Tibial artery (tissue), 4 donors: ENCODE measurements at regions not wholly inside any gene's neighbourhood (a gene's known extent, or its start where the extent isn't known, plus 50 kb on each side); places are given as distances from the start of the nearest gene placed in this dataset.
"Not testable (repeated sequence)": the region's sequence is repeated elsewhere in the genome, so short reads cannot be mapped to it uniquely, and the experiment has no call there.

ENCODE experiments used
- DNase-seq, 2 donors: peaks; one replicate each; pipeline ENCODE4 v3.0.0-alpha.2; 2019
- H3K27ac ChIP-seq, 2 donors: fragments of 200-600 bp; sonication (generic) in 1 of 2; 1 replicate in 1 of 2; 2 replicates in 1 of 2; pipeline ENCODE4 v1.5.1; 2018 to 2019; ENCODE audit warnings: mild to moderate bottlenecking in 1 of 2
- H3K27me3 ChIP-seq, 2 donors: fragments of 200-600 bp; sonication (generic) in 1 of 2; one replicate each; pipeline versions ENCODE4 v1.5.1 to v1.6.0; 2016 to 2019
- H3K36me3 ChIP-seq, 3 donors: fragments of 200-600 bp; sonication (generic) in 2 of 3; one replicate each; pipeline ENCODE4 v1.5.1; 2016 to 2019; ENCODE audit warnings: mild to moderate bottlenecking in 2 of 3
- H3K4me1 ChIP-seq, 4 donors: fragments of 200-600 bp; sonication (generic) in 2 of 4; 1 replicate in 3 of 4; 2 replicates in 1 of 4; pipeline ENCODE4 v1.5.1; 2016 to 2019
- H3K4me3 ChIP-seq, 2 donors: fragments of 200-600 bp; sonication (generic) in 1 of 2; 1 replicate in 1 of 2; 2 replicates in 1 of 2; pipeline ENCODE4 v1.5.1; 2018 to 2019; ENCODE audit warnings: mild to moderate bottlenecking in 2 of 2
- H3K9me3 ChIP-seq, 3 donors: fragments of 200-600 bp; sonication (generic) in 1 of 3; one replicate each; pipeline ENCODE4 v1.5.1; 2016 to 2019
- intact Hi-C: fragments of 100-400 bp; cut with DNase I; formaldehyde crosslinking; loops from one replicate; pipeline ENCODE4 v1.15.0; 2023; ENCODE audit warnings: low total_unique reads
- TF ChIP-seq, protein P1 (sequence below), 2 experiments: fragments of 200-600 bp in 1 of 2; fragments of 450-650 bp in 1 of 2; IDR thresholded peaks; one replicate each; pipeline ENCODE4 v1.5.1; 2017 to 2019; ENCODE audit warnings: antibody characterized with exemption in 2 of 2, mild to moderate bottlenecking in 1 of 2, moderate library complexity in 1 of 2

- H3K9me3 ChIP-seq, H3K27ac ChIP-seq, H3K4me3 ChIP-seq, DNase-seq, H3K4me1 ChIP-seq, H3K27me3 ChIP-seq, intact Hi-C loops, H3K36me3 ChIP-seq: not testable (repeated sequence)
Observed at GRCh38 chr1:117314951-117315350, 52.3 kb upstream of the MAN1A2 start.

GRCh38 chr1:117313555-117313954 lies 53.7 kb upstream of the MAN1A2 start:
- H3K4me3 ChIP-seq = no peak overlapping the region
- H3K27me3 ChIP-seq = no peaks in the 10 kb centered on the region
- no peaks in the 10 kb centered on the region for H3K36me3 ChIP-seq
- H3K9me3 ChIP-seq = no peaks in the 10 kb centered on the region
- peaks cover 0 to 5% (median 0%) of the 10 kb centered on the region in 4 donors for H3K4me1 ChIP-seq
- TF ChIP-seq, protein P1, sequence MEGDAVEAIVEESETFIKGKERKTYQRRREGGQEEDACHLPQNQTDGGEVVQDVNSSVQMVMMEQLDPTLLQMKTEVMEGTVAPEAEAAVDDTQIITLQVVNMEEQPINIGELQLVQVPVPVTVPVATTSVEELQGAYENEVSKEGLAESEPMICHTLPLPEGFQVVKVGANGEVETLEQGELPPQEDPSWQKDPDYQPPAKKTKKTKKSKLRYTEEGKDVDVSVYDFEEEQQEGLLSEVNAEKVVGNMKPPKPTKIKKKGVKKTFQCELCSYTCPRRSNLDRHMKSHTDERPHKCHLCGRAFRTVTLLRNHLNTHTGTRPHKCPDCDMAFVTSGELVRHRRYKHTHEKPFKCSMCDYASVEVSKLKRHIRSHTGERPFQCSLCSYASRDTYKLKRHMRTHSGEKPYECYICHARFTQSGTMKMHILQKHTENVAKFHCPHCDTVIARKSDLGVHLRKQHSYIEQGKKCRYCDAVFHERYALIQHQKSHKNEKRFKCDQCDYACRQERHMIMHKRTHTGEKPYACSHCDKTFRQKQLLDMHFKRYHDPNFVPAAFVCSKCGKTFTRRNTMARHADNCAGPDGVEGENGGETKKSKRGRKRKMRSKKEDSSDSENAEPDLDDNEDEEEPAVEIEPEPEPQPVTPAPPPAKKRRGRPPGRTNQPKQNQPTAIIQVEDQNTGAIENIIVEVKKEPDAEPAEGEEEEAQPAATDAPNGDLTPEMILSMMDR (IDR thresholded peaks at IDR 0.05) = no peak
- H3K27ac ChIP-seq = no peak overlapping the region
- DNase-seq = no peak
- intact Hi-C loops = no loop called here

- Histone ChIP-seq H3K27me3 (no peaks in the 10 kb centered on the region), H3K36me3 (no peaks in the 10 kb centered on the region), H3K4me3 (no peak overlapping the region), H3K4me1 (no peaks in the 10 kb centered on the region), H3K9me3 (no peaks in the 10 kb centered on the region), H3K27ac (no peak overlapping the region)
- TF ChIP-seq, protein P1 (IDR thresholded peaks at IDR 0.05) = peak; percentile 20 to 28
- DNase-seq = no peak
- intact Hi-C loops = no loop called here
Observed at GRCh38 chr1:117312453-117313138, 54.7 kb upstream of the MAN1A2 start.

DNA sequence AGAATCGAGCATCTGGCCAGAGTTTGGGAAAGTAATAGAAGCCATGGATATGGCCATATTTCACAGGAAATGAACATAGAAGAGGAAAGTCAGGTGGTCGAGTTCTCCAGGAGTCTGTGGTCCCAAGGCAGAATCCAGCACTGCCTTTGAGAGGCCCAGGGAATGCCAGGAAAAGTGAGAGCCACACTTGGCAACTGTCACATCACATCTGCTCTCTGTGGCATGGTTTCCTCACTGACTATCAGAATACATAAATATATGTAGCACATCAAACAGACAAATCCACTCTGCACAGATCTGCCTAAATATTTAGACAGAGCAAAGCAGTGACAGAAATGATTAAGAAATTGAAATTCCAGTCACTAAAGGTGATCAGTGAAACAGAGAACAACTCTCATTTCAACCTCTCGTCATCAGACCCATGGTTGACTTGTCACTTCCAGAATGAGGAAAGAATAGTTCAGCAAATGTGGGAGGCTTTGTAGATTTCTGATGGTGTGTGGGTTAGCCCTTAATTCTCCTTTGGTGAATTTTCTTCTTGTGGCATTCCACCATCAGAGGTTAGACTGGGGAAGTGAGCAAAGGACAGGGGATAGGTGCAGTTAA lies 58.8 kb upstream of the MAN1A2 start:
- no peaks in the 10 kb centered on the region for H3K36me3 ChIP-seq
- no peak overlapping the region for H3K27ac ChIP-seq
- DNase-seq = no peak
- intact Hi-C loops = loop anchor here (5.0 kb wide), 1 partner anchor 51 kb away; no protein-coding TSS in a partner anchor
- no peaks in the 10 kb centered on the region for H3K27me3 ChIP-seq
- no peak overlapping the region for H3K4me3 ChIP-seq
- H3K9me3 ChIP-seq = no peaks in the 10 kb centered on the region
- H3K4me1 ChIP-seq = no peaks in the 10 kb centered on the region
- TF ChIP-seq, protein P1 (IDR thresholded peaks at IDR 0.05) = no peak

- DNase-seq = no peak
- TF ChIP-seq, protein P1 (IDR thresholded peaks at IDR 0.05) = no peak
- intact Hi-C loops = no loop called here
Observed at GRCh38 chr1:117301901-117302300, 65.3 kb upstream of the MAN1A2 start.

DNA sequence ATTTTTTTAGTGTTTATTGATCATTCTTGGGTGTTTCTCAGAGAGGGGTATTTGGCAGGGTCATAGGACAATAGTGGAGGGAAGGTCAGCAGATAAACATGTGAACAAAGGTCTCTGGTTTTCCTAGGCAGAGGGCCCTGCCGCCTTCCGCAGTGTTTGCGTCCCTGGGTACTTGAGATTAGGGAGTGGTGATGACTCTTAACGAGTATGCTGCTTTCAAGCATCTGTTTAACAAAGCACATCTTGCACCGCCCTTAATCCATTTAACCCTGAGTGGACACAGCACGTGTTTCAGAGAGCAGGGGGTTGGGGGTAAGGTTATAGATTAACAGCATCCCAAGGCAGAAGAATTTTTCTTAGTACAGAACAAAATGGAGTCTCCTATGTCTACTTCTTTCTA lies 67.1 kb upstream of the MAN1A2 start:
- H3K4me1 ChIP-seq, DNase-seq, H3K36me3 ChIP-seq, H3K4me3 ChIP-seq, intact Hi-C loops, H3K27ac ChIP-seq, H3K27me3 ChIP-seq, H3K9me3 ChIP-seq: not testable (repeated sequence)

More at GRCh38 chr1:117301901-117302300, 65.3 kb upstream of the MAN1A2 start:
- no peak overlapping the region for H3K4me3 ChIP-seq
- no peak overlapping the region for H3K27ac ChIP-seq
- H3K36me3 ChIP-seq = no peaks in the 10 kb centered on the region
- no peaks in the 10 kb centered on the region for H3K4me1 ChIP-seq
- H3K9me3 ChIP-seq = no peaks in the 10 kb centered on the region
- H3K27me3 ChIP-seq = no peaks in the 10 kb centered on the region
